ENCODE measurements at regions not wholly inside any gene's neighbourhood (a gene's known extent, or its start where the extent isn't known, plus 50 kb on each side); places are given as distances from the start of the nearest gene placed in this dataset.

GRCh38 chr6:117078624-117079023, 186.7 kb upstream of the VGLL2 start:
- H3K4me3 ChIP-seq: no peak overlapping the region
- DNase-seq: no peak
- H3K36me3 ChIP-seq: no peaks in the 10 kb centered on the region
- no peak overlapping the region for H3K27ac ChIP-seq
- TF ChIP-seq POLR2A (IDR thresholded peaks at IDR 0.05) (no peak), CTCF (IDR thresholded peaks at IDR 0.05) (no peak)
- H3K9me3 ChIP-seq: no peaks in the 10 kb centered on the region
- no peaks in the 10 kb centered on the region for H3K27me3 ChIP-seq
- H3K4me1 ChIP-seq: no peaks in the 10 kb centered on the region

GRCh38 chr6:117079951-117080350, 185.4 kb upstream of the VGLL2 start:
- Histone ChIP-seq H3K27ac (no peak overlapping the region), H3K9me3 (no peaks in the 10 kb centered on the region), H3K4me1 (no peaks in the 10 kb centered on the region), H3K4me3 (no peak overlapping the region), H3K27me3 (no peaks in the 10 kb centered on the region), H3K36me3 (no peaks in the 10 kb centered on the region)
- TF ChIP-seq POLR2A (IDR thresholded peaks at IDR 0.05) (no peak), CTCF (IDR thresholded peaks at IDR 0.05) (no peak)
- DNase-seq: no peak

- TF ChIP-seq CTCF (IDR thresholded peaks at IDR 0.05) (no peak), POLR2A (IDR thresholded peaks at IDR 0.05) (no peak)
- no peak for DNase-seq
- Histone ChIP-seq H3K27ac (no peak overlapping the region), H3K4me1 (no peaks in the 10 kb centered on the region), H3K36me3 (no peaks in the 10 kb centered on the region), H3K4me3 (no peak overlapping the region), H3K27me3 (no peaks in the 10 kb centered on the region), H3K9me3 (no peaks in the 10 kb centered on the region)
Observed at GRCh38 chr6:117089604-117090003, 175.8 kb upstream of the VGLL2 start.

- no peak for DNase-seq
- Histone ChIP-seq H3K27ac (no peak overlapping the region), H3K27me3 (no peaks in the 10 kb centered on the region), H3K9me3 (no peaks in the 10 kb centered on the region), H3K4me3 (no peak overlapping the region), H3K4me1 (no peaks in the 10 kb centered on the region), H3K36me3 (no peaks in the 10 kb centered on the region)
- TF ChIP-seq POLR2A (IDR thresholded peaks at IDR 0.05) (no peak), CTCF (IDR thresholded peaks at IDR 0.05) (no peak)
Observed at GRCh38 chr6:117110146-117110545, 155.2 kb upstream of the VGLL2 start.

- TF ChIP-seq CTCF (IDR thresholded peaks at IDR 0.05) (no peak), POLR2A (IDR thresholded peaks at IDR 0.05) (no peak)
- no peaks in the 10 kb centered on the region for H3K4me1 ChIP-seq
- DNase-seq: no peak
- H3K36me3 ChIP-seq: no peaks in the 10 kb centered on the region
- H3K27me3 ChIP-seq: no peaks in the 10 kb centered on the region
- H3K9me3 ChIP-seq: no peaks in the 10 kb centered on the region
- no peak overlapping the region for H3K27ac ChIP-seq
- no peak overlapping the region for H3K4me3 ChIP-seq
Observed at GRCh38 chr6:117110737-117111136, 154.6 kb upstream of the VGLL2 start.

GRCh38 chr6:117117652-117118051, 147.7 kb upstream of the VGLL2 start:
- Histone ChIP-seq H3K27ac (no peak overlapping the region), H3K4me3 (no peak overlapping the region), H3K36me3 (no peaks in the 10 kb centered on the region), H3K9me3 (no peaks in the 10 kb centered on the region), H3K4me1 (no peaks in the 10 kb centered on the region), H3K27me3 (no peaks in the 10 kb centered on the region)
- no peak for DNase-seq
- TF ChIP-seq POLR2A (IDR thresholded peaks at IDR 0.05) (no peak), CTCF (IDR thresholded peaks at IDR 0.05) (no peak)

All from Peyer's patch (tissue), 4 donors.